AG04449 (cell line): ENCODE measurements at regions not wholly inside any gene's neighbourhood (a gene's known extent, or its start where the extent isn't known, plus 50 kb on each side); places are given as distances from the start of the nearest gene placed in this dataset.

Experiments used
- CTCF ChIA-PET: fragments of 350-600 bp; formaldehyde crosslinking; extraction: SDS; loops from one replicate; lab custom pipeline; 2021; ENCODE audit warnings: antibody characterized with exemption; lab: Yijun Ruan, JAX
- POLR2A ChIA-PET: fragments of 400-600, 350-600 bp; formaldehyde crosslinking; extraction: SDS; loops from one replicate; lab custom pipeline; 2020; ENCODE audit warnings: antibody characterized with exemption, inconsistent platforms; lab: Yijun Ruan, JAX
- DNase-seq: peaks from one replicate; pipeline ENCODE4 v3.0.0-alpha.2; 2010; ENCODE audit warnings: low read depth, low spot score
- H3K4me3 ChIP-seq: 2 replicates; pipeline ENCODE4 v1.5.1; 2011; ENCODE audit warnings: low read depth, mild to moderate bottlenecking, control low read depth, low read length
- CTCF ChIP-seq: IDR thresholded peaks from one replicate; pipeline ENCODE4 v1.5.1; 2011; ENCODE audit warnings: mild to moderate bottlenecking, moderate library complexity, low read length, control low read depth, inconsistent platforms; ENCODE audit not compliant: insufficient read depth; ENCODE audit errors: missing control alignments

GRCh38 chr9:129439242-129439641 is 181.7 kb downstream of the C9orf50 start:
- no peak overlapping the region for H3K4me3 ChIP-seq
- ChIA-PET POLR2A (no interaction called here), CTCF (no interaction called here)
- no peak for TF ChIP-seq CTCF
- DNase-seq: no peak

GRCh38 chr9:129437626-129438323 is 183.1 kb downstream of the C9orf50 start:
- TF ChIP-seq CTCF: no peak
- H3K4me3 ChIP-seq: peak overlapping the region; percentile 57
- POLR2A ChIA-PET: interaction anchor here (1.0 kb wide), 1 partner anchor 260 kb away, joined by 7 read pairs; the partner anchor contains the start of gene IER5L
- CTCF ChIA-PET: no interaction called here
- no peak for DNase-seq

- POLR2A ChIA-PET: interaction anchor here (0.6 to 1.0 kb wide), 3 partner anchors 14 to 259 kb away, joined by 3 to 7 read pairs (median 4); partner anchors contain the start of gene IER5L
- TF ChIP-seq CTCF: no peak
- no peak for DNase-seq
- CTCF ChIA-PET: interaction anchor here (0.6 to 1.5 kb wide), 2 partner anchors 174 to 264 kb away, joined by 3 to 9 read pairs; no protein-coding TSS in a partner anchor
- H3K4me3 ChIP-seq: peak overlapping the region; percentile 57
These were observed 183.9 kb downstream of the C9orf50 start for GRCh38 chr9:129436751-129437625.

GRCh38 chr9:129435988-129436717 is 184.7 kb downstream of the C9orf50 start:
- ChIA-PET POLR2A (interaction anchor here (0.7 kb wide), 1 partner anchor 47 kb away, joined by 3 read pairs; no protein-coding TSS in a partner anchor), CTCF (interaction anchor here (0.6 to 1.5 kb wide), 2 partner anchors 175 to 263 kb away, joined by 3 to 9 read pairs; no protein-coding TSS in a partner anchor)
- DNase-seq: no peak
- TF ChIP-seq CTCF: no peak
- no peak overlapping the region for H3K4me3 ChIP-seq

- H3K4me3 ChIP-seq: no peak overlapping the region
- no peak for TF ChIP-seq CTCF
- POLR2A ChIA-PET: no interaction called here
- DNase-seq: no peak
- CTCF ChIA-PET: no interaction called here
These were observed 185.6 kb downstream of the C9orf50 start for GRCh38 chr9:129435291-129435690.

- ChIA-PET CTCF (no interaction called here), POLR2A (no interaction called here)
- TF ChIP-seq CTCF: no peak
- H3K4me3 ChIP-seq: no peak overlapping the region
- no peak for DNase-seq
These were observed 186.7 kb downstream of the C9orf50 start for GRCh38 chr9:129434187-129434586.
